ENCODE measurements at regions not wholly inside any gene's neighbourhood (a gene's known extent, or its start where the extent isn't known, plus 50 kb on each side); places are given as distances from the start of the nearest gene placed in this dataset.

- DNase-seq: no peak
These were observed 178.2 kb upstream of the GOLIM4 start for GRCh38 chr3:168273917-168274316.

DNA sequence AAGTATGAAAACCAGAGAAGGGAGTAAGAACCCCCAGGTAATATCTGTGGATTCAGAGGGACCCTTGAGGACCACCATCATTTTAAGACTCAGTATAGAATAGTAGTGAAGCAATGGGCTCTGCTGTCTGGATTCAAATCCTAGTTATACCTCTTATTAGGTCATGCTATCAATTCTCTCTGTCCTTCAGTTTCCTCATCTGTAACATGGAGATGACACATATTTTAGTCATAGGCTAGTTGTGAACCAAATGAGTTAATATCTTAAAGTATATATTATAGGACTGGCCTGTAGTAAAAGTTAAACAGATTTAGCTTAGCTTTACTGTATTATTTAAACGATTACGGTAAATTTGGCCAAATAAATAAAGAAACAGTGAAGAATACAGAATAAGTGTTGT lies 177.3 kb upstream of the GOLIM4 start:
- DNase-seq: no peak

- no peak for DNase-seq
These were observed 176.7 kb upstream of the GOLIM4 start for GRCh38 chr3:168272343-168272985.

- no peak for DNase-seq
These were observed 176.2 kb upstream of the GOLIM4 start for GRCh38 chr3:168271932-168272331.

DNA sequence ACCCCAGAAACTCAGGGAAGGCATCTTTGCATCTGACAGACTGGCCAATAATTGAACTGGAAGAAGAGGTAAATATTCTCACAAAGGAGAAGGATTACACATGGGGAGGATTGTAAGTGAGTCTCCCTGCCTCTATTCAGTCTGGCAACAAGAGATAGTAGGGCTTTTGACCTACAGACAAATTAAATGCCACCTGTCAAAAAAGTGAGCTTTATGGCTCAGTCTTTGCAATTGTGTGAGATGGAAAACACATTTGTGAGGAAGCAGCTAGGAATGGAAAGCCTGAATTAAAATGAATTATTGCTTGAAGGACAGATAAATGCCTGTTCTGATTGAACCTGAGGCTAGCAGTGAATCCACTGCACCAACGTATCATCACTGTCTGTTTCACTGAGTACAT lies 173.3 kb upstream of the GOLIM4 start:
- no peak for DNase-seq

GRCh38 chr3:168267179-168267578 lies 171.5 kb upstream of the GOLIM4 start:
- no peak for DNase-seq

DNA sequence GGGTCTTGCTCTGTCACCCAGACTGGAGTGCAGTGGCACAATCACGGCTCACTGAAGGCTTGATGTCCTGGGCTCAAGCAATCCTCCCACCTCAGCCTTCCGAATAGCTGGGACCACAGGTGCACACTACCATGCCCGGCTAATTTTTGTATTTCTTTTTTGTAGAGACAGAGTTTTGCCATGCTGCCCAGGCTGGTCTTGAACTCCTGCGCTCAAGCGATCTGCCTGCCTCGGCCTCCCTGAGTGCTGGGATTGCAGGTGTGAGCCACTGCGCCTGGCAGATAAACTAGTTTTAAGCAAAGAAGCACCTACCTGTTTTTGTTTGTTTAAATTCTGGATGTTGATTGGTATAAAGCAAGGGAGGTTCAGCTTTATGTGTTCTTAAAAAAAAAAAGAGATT lies 170.6 kb upstream of the GOLIM4 start:
- no peak for DNase-seq

DNA sequence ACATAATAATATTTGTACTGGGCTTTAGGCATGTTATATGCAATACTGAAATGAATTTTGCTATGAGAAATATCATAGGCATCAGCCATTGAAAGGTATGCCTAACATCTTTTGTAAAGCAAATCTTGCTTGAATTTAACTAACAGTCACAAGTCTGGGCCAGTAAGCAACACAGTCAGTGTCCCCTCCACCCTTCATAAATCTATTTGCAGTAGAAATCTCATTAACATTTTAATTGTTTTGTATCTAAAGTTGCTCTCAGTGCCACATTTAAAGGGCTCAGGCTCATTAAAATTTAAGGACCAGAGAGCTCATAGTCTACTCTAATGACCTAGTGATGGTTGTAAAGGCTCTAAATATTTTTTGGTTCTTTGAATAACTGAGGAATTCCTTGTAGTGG lies 167.2 kb upstream of the GOLIM4 start:
- DNase-seq: no peak

GRCh38 chr3:168260859-168261258 lies 165.1 kb upstream of the GOLIM4 start:
- no peak for DNase-seq

- no peak for DNase-seq
These were observed 155.6 kb upstream of the GOLIM4 start for GRCh38 chr3:168251371-168251770.

GRCh38 chr3:168250415-168250861 lies 154.7 kb upstream of the GOLIM4 start:
- DNase-seq: no peak

DNA sequence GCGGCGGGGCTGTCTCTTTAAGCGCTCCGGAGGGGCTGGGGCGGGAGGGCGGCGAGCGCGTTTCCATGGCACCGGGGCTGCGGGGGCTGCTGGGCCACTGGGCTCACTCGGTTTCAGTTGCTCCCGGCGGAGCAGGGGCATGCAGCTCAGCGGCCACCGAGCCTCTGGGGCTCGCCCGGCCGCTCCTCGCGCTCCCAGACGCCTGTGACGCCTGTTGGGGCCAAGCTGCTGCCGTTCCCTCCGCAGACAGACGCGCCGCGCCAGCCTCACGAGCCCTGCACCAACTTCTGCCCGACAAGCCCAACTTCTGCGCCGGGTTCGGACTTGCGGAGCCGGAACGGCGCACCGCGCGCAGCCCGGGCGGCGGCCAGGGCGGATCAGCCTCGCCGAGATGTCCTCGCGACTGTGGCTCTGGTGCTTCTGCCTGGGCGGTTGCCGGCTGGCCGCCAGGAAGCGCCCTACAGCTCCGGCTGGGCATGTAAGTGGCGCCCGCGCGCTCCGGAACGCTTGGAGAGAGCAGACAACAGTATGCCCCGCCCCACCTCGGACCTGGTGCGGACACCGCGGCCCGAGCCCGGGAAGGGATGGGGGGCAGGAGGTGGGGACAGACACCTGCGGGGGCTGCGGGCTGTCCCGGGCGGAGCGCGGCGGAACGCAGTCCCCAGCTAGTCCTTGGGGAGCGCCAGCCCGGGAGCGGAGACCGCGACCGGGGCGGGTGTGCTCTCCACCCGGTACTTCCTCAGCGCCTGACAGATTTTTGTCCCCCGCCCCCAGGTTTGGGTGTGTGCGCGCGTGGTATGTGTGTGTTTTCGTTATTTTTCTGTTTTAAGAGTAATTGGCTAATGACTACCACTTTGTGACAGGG lies 154.1 kb upstream of the GOLIM4 start:
- no peak for DNase-seq

GRCh38 chr3:168249205-168249549 lies 153.5 kb upstream of the GOLIM4 start:
- no peak for DNase-seq

GRCh38 chr3:168248383-168249204 lies 152.9 kb upstream of the GOLIM4 start:
- no peak for DNase-seq

DNA sequence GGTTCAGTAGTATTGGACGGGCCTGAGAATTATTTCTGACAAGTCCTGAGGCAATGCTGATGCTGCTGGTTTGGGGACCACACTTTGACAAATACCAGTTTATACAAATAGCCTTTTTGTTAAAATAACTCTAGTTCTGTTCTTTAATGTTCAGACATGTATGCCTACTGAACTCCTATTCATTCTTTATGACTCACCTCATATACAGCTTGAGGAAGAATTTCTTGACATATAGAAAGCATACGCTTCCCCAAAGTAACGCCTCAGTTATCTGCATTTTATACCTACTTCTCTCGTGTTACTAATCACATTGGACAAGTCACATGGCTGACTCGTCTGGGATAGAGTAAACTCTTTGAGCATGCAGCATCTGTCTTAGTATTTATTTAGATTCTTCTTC lies 145.4 kb upstream of the GOLIM4 start:
- no peak for DNase-seq

- no peak for DNase-seq
These were observed 143.6 kb upstream of the GOLIM4 start for GRCh38 chr3:168239287-168239686.

GRCh38 chr3:168233001-168233400 lies 137.3 kb upstream of the GOLIM4 start:
- DNase-seq: no peak

- no peak for DNase-seq
These were observed 127.4 kb upstream of the GOLIM4 start for GRCh38 chr3:168223085-168223484.

- DNase-seq: no peak
These were observed 124.8 kb upstream of the GOLIM4 start for GRCh38 chr3:168220556-168220955.

DNA sequence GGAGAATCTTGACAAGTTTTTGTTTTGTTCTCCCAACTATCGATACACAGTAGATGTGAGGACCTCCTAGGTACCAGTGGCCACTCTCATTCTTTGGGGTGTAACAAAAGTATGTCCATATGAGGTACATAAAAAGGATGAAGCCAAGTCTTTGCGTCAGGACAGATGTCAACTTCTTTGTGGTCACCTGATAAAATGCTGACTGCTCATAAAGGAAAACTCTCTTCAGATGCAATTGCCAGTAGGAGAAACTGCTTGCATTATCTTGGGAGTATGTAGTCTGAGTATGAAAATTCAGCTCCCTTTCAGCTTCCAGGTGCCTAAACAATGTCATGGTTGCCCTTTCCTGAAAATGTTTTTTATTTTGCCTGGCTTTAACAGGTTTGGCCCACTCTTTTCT lies 123.8 kb upstream of the GOLIM4 start:
- no peak for DNase-seq

DNA sequence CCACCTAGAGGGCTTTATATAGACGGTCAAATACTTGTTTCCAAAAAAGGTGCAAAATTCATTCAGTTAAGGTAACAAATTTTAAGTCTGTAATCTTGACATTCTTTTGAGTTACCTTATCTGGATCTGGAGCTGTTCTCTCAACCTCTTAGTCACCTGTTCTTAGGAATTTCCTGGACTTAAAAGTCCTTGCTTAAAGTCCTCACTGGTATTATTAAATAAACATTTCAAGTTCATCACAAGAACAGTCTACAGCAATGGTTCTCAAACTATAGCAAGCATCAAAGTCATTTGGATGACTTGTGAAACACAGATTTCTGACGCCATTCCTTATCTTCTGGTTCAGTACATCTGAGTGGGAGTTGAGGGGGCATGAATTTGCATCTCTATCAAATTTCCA lies 122.9 kb upstream of the GOLIM4 start:
- DNase-seq: no peak

- no peak for DNase-seq
These were observed 121.1 kb upstream of the GOLIM4 start for GRCh38 chr3:168216851-168217250.

DNA sequence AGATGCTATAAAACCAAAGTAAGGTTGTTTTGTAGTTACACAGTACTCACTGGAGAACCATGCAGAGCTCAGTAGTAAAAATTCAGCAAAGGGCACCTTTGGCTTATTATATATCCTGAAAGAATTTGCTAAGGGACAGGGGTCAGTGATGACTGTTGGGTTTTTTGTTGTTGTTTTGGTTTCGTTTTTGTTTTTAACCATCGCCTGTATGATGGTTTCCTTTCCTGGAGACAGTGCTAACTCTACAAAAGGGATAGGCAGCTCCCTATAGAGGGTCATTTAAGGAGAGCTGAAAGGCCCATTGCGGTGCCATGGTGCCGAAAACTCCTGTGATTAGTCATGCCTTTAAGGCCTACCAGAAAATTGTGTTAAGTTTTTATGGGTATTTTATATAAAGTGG lies 118.2 kb upstream of the GOLIM4 start:
- DNase-seq: peak; percentile 1

Measured in CD4-positive, alpha-beta T cell treated with Interleukin-21 for 1 hour (primary cell).